DOHH2 (cell line): ENCODE measurements at regions not wholly inside any gene's neighbourhood (a gene's known extent, or its start where the extent isn't known, plus 50 kb on each side); places are given as distances from the start of the nearest gene placed in this dataset.

Experiments
- EZH2phosphoT487 ChIP-seq: fragments of 200-600 bp; sonication (generic); IDR thresholded peaks from 2 replicates; pipeline ENCODE4 v1.6.1; 2017; ENCODE audit warnings: borderline replicate concordance, mild to moderate bottlenecking, antibody characterized with exemption, low read length, moderate library complexity, mixed read lengths
- TF ChIP-seq, protein P1 (sequence below): fragments of 200-600 bp; sonication (generic); IDR thresholded peaks from one replicate; pipeline ENCODE4 v1.5.1; 2014; ENCODE audit warnings: antibody characterized with exemption, mild to moderate bottlenecking, low read depth, low read length; ENCODE audit not compliant: poor library complexity, severe bottlenecking

DNA sequence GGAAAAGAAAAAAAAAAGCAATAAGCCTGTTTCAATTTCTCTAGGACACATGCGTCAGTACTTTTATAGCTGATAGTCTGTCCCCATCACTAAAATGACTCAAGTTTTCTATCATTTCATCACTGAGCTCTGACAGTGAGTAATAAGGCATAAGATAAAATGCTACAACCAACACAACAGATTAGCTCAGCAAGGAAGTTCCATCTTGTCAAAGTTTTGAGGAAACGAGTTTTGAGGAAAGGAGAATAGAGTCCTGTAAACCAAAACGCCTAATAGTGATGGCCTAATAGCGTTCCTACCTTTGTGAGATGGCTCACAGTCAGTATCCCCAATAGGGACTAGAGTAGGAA lies 145.1 kb downstream of the LACC1 start:
- TF ChIP-seq, protein P1, sequence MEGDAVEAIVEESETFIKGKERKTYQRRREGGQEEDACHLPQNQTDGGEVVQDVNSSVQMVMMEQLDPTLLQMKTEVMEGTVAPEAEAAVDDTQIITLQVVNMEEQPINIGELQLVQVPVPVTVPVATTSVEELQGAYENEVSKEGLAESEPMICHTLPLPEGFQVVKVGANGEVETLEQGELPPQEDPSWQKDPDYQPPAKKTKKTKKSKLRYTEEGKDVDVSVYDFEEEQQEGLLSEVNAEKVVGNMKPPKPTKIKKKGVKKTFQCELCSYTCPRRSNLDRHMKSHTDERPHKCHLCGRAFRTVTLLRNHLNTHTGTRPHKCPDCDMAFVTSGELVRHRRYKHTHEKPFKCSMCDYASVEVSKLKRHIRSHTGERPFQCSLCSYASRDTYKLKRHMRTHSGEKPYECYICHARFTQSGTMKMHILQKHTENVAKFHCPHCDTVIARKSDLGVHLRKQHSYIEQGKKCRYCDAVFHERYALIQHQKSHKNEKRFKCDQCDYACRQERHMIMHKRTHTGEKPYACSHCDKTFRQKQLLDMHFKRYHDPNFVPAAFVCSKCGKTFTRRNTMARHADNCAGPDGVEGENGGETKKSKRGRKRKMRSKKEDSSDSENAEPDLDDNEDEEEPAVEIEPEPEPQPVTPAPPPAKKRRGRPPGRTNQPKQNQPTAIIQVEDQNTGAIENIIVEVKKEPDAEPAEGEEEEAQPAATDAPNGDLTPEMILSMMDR, result no peak
- no peak for TF ChIP-seq EZH2phosphoT487
